GM23338 (cell line): ENCODE measurements at regions not wholly inside any gene's neighbourhood (a gene's known extent, or its start where the extent isn't known, plus 50 kb on each side); places are given as distances from the start of the nearest gene placed in this dataset.

Experiments
- ATAC-seq: fragments of 200-7000 bp; cut with Tn5 transposase; 3 replicates; pipeline ENCODE4 v1.9.1; 2020
- DNase-seq: peaks from one replicate; pipeline ENCODE4 v3.0.0-alpha.2; 2015; ENCODE audit warnings: low spot score
- H2AFZ ChIP-seq: fragments of 200-600 bp; sonication (generic); 2 replicates; pipeline ENCODE4 v1.8.0; 2016; ENCODE audit warnings: antibody characterized with exemption, mild to moderate bottlenecking, moderate library complexity
- H3F3A ChIP-seq: fragments of 200-600 bp; sonication (generic); replicated peaks from 2 replicates; pipeline ENCODE4 v1.8.0; 2017; ENCODE audit warnings: antibody characterized with exemption, mixed run types, low read depth
- H3K27ac ChIP-seq: fragments of 200-600 bp; sonication (generic); 2 replicates; pipeline ENCODE4 v1.6.1; 2016; ENCODE audit warnings: low read depth
- H3K27me3 ChIP-seq: fragments of 200-600 bp; sonication (generic); 2 replicates; pipeline ENCODE4 v1.8.0; 2016; ENCODE audit warnings: mild to moderate bottlenecking, mixed run types, moderate library complexity; ENCODE audit not compliant: insufficient read depth
- H3K36me3 ChIP-seq: fragments of 200-600 bp; sonication (generic); 2 replicates; pipeline ENCODE4 v1.8.0; 2016; ENCODE audit warnings: mild to moderate bottlenecking; ENCODE audit not compliant: insufficient read depth
- H3K4me1 ChIP-seq: fragments of 200-600 bp; sonication (generic); 2 replicates; pipeline ENCODE4 v1.8.0; 2016; ENCODE audit warnings: mild to moderate bottlenecking, moderate library complexity; ENCODE audit not compliant: insufficient read depth
- H3K4me2 ChIP-seq: fragments of 200-600 bp; sonication (generic); 2 replicates; pipeline ENCODE4 v1.7.1; 2017; ENCODE audit warnings: mixed run types
- H3K4me3 ChIP-seq: fragments of 200-600 bp; sonication (generic); 2 replicates; pipeline ENCODE4 v1.6.1; 2016; ENCODE audit warnings: mixed run types
- H3K79me2 ChIP-seq: fragments of 200-600 bp; sonication (generic); replicated peaks from 2 replicates; pipeline ENCODE4 v1.8.0; 2017; ENCODE audit warnings: mild to moderate bottlenecking; ENCODE audit not compliant: insufficient read depth
- H3K9me2 ChIP-seq: fragments of 200-600 bp; sonication (generic); 2 replicates; pipeline ENCODE4 v1.8.0; 2017; ENCODE audit not compliant: insufficient read depth
- H4K20me1 ChIP-seq: fragments of 200-600 bp; sonication (generic); replicated peaks from 2 replicates; pipeline ENCODE4 v1.8.0; 2017; ENCODE audit warnings: mild to moderate bottlenecking; ENCODE audit not compliant: insufficient read depth
- H3K27ac Mint-ChIP-seq: 2 replicates; pipeline ENCODE4 v1.8.0; 2020; ENCODE audit warnings: inconsistent platforms, mild to moderate bottlenecking, moderate library complexity, mixed read lengths
- H3K27me3 Mint-ChIP-seq: 3 replicates; pipeline ENCODE4 v1.8.0; 2022; ENCODE audit warnings: low read depth, mild to moderate bottlenecking, moderate library complexity, mixed read lengths, inconsistent platforms; ENCODE audit not compliant: insufficient read depth, poor library complexity
- H3K36me3 Mint-ChIP-seq: 3 replicates; pipeline ENCODE4 v1.8.0; 2021; ENCODE audit warnings: low read depth, mild to moderate bottlenecking, inconsistent platforms, moderate library complexity, mixed read lengths
- H3K4me1 Mint-ChIP-seq: 3 replicates; pipeline ENCODE4 v1.8.0; 2020; ENCODE audit warnings: mild to moderate bottlenecking, inconsistent platforms, mixed read lengths
- H3K4me3 Mint-ChIP-seq: 3 replicates; pipeline ENCODE4 v1.8.0; 2021; ENCODE audit warnings: moderate library complexity, mild to moderate bottlenecking, inconsistent platforms, mixed read lengths
- H3K9me3 Mint-ChIP-seq: 3 replicates; pipeline ENCODE4 v1.8.0; 2020; ENCODE audit warnings: moderate library complexity, mild to moderate bottlenecking, inconsistent platforms, mixed read lengths
- CREB1 ChIP-seq: fragments of 250-450 bp; sonication (Bioruptor Pico); IDR thresholded peaks from 2 replicates; pipeline ENCODE4 v1.5.0; 2020; ENCODE audit warnings: low read depth, mild to moderate bottlenecking, moderate library complexity
- EZH2 ChIP-seq: fragments of 200-600 bp; sonication (generic); IDR thresholded peaks from one replicate; pipeline ENCODE4 v1.8.0; 2017; ENCODE audit warnings: antibody characterized with exemption, mild to moderate bottlenecking, low read depth; ENCODE audit not compliant: unreplicated experiment
- EZH2phosphoT487 ChIP-seq: fragments of 200-600 bp; sonication (generic); IDR thresholded peaks from one replicate; pipeline ENCODE4 v1.8.1; 2018; ENCODE audit warnings: antibody characterized with exemption; ENCODE audit not compliant: unreplicated experiment
- JUNB ChIP-seq: IDR thresholded peaks from one replicate; pipeline ENCODE4 v1.6.1; 2016; ENCODE audit warnings: antibody characterized with exemption; ENCODE audit not compliant: unreplicated experiment
- NANOG ChIP-seq: IDR thresholded peaks from 2 replicates; pipeline ENCODE4 v1.6.1; 2016; ENCODE audit warnings: antibody characterized with exemption, borderline replicate concordance
- POLR2AphosphoS5 ChIP-seq: IDR thresholded peaks from 2 replicates; pipeline ENCODE4 v1.6.1; 2016; ENCODE audit warnings: antibody characterized with exemption, low read depth
- STAT1 ChIP-seq: IDR thresholded peaks from one replicate; pipeline ENCODE4 v1.6.1; 2016; ENCODE audit warnings: antibody characterized with exemption; ENCODE audit not compliant: unreplicated experiment
- ZNF114 ChIP-seq: fragments of 250-450 bp; sonication (Bioruptor Pico); IDR thresholded peaks from 2 replicates; pipeline ENCODE4 v1.5.0; 2020; ENCODE audit warnings: mild to moderate bottlenecking, moderate library complexity
- ZNF331 ChIP-seq: fragments of 250-450 bp; sonication (Bioruptor Pico); IDR thresholded peaks from 2 replicates; pipeline ENCODE4 v1.5.0; 2020; ENCODE audit warnings: low read depth, mild to moderate bottlenecking, moderate library complexity
- TF ChIP-seq, protein P1 (sequence below): IDR thresholded peaks from one replicate; pipeline ENCODE4 v1.6.1; 2018; ENCODE audit warnings: antibody characterized with exemption; ENCODE audit not compliant: unreplicated experiment
- TF ChIP-seq, protein P2 (sequence below): IDR thresholded peaks from 2 replicates; pipeline ENCODE4 v1.6.1; 2016; ENCODE audit warnings: antibody characterized with exemption
- TF ChIP-seq, protein P3 (sequence below), 2 experiments: fragments of 200-600 bp in 1 of 2; sonication (generic) in 1 of 2; conservative IDR thresholded peaks; 2 replicates each; pipeline versions ENCODE4 v1.5.1 to v1.6.1; 2016 to 2017; ENCODE audit warnings: antibody characterized with exemption in 2 of 2, low read depth in 2 of 2, mild to moderate bottlenecking in 2 of 2, moderate library complexity in 1 of 2
- TF ChIP-seq, protein P4 (sequence below): fragments of 250-450 bp; sonication (Bioruptor Pico); IDR thresholded peaks from 2 replicates; pipeline ENCODE4 v1.5.0; 2020; ENCODE audit warnings: mild to moderate bottlenecking, moderate library complexity

DNA sequence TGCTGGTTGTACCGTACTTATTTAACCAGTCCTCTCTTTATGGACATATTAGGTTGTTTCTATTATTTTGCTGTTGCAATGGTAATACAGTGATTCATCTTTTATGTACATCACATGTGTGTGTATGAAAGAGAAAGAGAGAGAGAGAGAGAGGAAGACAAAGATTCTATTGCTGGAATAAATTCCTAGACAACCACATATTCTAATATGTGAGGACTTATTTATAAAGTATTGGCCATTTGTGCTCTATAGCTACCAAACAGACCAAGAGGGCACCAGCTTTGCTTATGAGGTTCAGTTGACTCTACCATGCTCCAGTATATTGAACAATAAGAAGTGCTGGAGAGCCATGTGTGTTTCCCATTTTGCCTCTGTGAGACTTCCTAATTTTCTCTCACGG lies 513.5 kb downstream of the DMAC1 start:
- H3K4me1 Mint-ChIP-seq, result peaks cover 44% of the 10 kb centered on the region
- peaks cover 18% of the 10 kb centered on the region; the same call in 1 of the 2 replicates for H3K4me1 ChIP-seq
- H3K27ac Mint-ChIP-seq, result no peak overlapping the region
- no peaks in the 10 kb centered on the region for H3F3A ChIP-seq
- H2AFZ ChIP-seq, result no peak overlapping the region
- DNase-seq (no peak), ATAC-seq (no peak)
- H3K27ac ChIP-seq, result no peak overlapping the region
- H3K4me2 ChIP-seq, result no peak overlapping the region
- no peaks in the 10 kb centered on the region for H3K27me3 ChIP-seq
- H3K36me3 Mint-ChIP-seq, result 0 out of 3 replicates have a peak, but pooled peaks cover 2% of the 10 kb centered on the region
- no peaks in the 10 kb centered on the region for H4K20me1 ChIP-seq
- H3K9me2 ChIP-seq, result peaks cover 17% of the 10 kb centered on the region
- H3K27me3 Mint-ChIP-seq, result peaks cover 1% of the 10 kb centered on the region
- no peaks in the 10 kb centered on the region for H3K79me2 ChIP-seq
- TF ChIP-seq, protein P1, sequence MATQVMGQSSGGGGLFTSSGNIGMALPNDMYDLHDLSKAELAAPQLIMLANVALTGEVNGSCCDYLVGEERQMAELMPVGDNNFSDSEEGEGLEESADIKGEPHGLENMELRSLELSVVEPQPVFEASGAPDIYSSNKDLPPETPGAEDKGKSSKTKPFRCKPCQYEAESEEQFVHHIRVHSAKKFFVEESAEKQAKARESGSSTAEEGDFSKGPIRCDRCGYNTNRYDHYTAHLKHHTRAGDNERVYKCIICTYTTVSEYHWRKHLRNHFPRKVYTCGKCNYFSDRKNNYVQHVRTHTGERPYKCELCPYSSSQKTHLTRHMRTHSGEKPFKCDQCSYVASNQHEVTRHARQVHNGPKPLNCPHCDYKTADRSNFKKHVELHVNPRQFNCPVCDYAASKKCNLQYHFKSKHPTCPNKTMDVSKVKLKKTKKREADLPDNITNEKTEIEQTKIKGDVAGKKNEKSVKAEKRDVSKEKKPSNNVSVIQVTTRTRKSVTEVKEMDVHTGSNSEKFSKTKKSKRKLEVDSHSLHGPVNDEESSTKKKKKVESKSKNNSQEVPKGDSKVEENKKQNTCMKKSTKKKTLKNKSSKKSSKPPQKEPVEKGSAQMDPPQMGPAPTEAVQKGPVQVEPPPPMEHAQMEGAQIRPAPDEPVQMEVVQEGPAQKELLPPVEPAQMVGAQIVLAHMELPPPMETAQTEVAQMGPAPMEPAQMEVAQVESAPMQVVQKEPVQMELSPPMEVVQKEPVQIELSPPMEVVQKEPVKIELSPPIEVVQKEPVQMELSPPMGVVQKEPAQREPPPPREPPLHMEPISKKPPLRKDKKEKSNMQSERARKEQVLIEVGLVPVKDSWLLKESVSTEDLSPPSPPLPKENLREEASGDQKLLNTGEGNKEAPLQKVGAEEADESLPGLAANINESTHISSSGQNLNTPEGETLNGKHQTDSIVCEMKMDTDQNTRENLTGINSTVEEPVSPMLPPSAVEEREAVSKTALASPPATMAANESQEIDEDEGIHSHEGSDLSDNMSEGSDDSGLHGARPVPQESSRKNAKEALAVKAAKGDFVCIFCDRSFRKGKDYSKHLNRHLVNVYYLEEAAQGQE, result no peak
- TF ChIP-seq EZH2phosphoT487, result no peak
- TF ChIP-seq JUNB, result no peak
- TF ChIP-seq, protein P2, sequence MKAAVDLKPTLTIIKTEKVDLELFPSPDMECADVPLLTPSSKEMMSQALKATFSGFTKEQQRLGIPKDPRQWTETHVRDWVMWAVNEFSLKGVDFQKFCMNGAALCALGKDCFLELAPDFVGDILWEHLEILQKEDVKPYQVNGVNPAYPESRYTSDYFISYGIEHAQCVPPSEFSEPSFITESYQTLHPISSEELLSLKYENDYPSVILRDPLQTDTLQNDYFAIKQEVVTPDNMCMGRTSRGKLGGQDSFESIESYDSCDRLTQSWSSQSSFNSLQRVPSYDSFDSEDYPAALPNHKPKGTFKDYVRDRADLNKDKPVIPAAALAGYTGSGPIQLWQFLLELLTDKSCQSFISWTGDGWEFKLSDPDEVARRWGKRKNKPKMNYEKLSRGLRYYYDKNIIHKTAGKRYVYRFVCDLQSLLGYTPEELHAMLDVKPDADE, result no peak
- TF ChIP-seq NANOG, result no peak
- TF ChIP-seq POLR2AphosphoS5, result no peak
- no peak for TF ChIP-seq ZNF114 (CRISPR knock-in tag)
- TF ChIP-seq EZH2, result no peak
- TF ChIP-seq STAT1, result no peak
- TF ChIP-seq, protein P3, sequence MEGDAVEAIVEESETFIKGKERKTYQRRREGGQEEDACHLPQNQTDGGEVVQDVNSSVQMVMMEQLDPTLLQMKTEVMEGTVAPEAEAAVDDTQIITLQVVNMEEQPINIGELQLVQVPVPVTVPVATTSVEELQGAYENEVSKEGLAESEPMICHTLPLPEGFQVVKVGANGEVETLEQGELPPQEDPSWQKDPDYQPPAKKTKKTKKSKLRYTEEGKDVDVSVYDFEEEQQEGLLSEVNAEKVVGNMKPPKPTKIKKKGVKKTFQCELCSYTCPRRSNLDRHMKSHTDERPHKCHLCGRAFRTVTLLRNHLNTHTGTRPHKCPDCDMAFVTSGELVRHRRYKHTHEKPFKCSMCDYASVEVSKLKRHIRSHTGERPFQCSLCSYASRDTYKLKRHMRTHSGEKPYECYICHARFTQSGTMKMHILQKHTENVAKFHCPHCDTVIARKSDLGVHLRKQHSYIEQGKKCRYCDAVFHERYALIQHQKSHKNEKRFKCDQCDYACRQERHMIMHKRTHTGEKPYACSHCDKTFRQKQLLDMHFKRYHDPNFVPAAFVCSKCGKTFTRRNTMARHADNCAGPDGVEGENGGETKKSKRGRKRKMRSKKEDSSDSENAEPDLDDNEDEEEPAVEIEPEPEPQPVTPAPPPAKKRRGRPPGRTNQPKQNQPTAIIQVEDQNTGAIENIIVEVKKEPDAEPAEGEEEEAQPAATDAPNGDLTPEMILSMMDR (conservative IDR thresholded peaks at IDR 0.05; ENCODE audit: low read depth in 2 of 2), result no peak
- TF ChIP-seq, protein P4, sequence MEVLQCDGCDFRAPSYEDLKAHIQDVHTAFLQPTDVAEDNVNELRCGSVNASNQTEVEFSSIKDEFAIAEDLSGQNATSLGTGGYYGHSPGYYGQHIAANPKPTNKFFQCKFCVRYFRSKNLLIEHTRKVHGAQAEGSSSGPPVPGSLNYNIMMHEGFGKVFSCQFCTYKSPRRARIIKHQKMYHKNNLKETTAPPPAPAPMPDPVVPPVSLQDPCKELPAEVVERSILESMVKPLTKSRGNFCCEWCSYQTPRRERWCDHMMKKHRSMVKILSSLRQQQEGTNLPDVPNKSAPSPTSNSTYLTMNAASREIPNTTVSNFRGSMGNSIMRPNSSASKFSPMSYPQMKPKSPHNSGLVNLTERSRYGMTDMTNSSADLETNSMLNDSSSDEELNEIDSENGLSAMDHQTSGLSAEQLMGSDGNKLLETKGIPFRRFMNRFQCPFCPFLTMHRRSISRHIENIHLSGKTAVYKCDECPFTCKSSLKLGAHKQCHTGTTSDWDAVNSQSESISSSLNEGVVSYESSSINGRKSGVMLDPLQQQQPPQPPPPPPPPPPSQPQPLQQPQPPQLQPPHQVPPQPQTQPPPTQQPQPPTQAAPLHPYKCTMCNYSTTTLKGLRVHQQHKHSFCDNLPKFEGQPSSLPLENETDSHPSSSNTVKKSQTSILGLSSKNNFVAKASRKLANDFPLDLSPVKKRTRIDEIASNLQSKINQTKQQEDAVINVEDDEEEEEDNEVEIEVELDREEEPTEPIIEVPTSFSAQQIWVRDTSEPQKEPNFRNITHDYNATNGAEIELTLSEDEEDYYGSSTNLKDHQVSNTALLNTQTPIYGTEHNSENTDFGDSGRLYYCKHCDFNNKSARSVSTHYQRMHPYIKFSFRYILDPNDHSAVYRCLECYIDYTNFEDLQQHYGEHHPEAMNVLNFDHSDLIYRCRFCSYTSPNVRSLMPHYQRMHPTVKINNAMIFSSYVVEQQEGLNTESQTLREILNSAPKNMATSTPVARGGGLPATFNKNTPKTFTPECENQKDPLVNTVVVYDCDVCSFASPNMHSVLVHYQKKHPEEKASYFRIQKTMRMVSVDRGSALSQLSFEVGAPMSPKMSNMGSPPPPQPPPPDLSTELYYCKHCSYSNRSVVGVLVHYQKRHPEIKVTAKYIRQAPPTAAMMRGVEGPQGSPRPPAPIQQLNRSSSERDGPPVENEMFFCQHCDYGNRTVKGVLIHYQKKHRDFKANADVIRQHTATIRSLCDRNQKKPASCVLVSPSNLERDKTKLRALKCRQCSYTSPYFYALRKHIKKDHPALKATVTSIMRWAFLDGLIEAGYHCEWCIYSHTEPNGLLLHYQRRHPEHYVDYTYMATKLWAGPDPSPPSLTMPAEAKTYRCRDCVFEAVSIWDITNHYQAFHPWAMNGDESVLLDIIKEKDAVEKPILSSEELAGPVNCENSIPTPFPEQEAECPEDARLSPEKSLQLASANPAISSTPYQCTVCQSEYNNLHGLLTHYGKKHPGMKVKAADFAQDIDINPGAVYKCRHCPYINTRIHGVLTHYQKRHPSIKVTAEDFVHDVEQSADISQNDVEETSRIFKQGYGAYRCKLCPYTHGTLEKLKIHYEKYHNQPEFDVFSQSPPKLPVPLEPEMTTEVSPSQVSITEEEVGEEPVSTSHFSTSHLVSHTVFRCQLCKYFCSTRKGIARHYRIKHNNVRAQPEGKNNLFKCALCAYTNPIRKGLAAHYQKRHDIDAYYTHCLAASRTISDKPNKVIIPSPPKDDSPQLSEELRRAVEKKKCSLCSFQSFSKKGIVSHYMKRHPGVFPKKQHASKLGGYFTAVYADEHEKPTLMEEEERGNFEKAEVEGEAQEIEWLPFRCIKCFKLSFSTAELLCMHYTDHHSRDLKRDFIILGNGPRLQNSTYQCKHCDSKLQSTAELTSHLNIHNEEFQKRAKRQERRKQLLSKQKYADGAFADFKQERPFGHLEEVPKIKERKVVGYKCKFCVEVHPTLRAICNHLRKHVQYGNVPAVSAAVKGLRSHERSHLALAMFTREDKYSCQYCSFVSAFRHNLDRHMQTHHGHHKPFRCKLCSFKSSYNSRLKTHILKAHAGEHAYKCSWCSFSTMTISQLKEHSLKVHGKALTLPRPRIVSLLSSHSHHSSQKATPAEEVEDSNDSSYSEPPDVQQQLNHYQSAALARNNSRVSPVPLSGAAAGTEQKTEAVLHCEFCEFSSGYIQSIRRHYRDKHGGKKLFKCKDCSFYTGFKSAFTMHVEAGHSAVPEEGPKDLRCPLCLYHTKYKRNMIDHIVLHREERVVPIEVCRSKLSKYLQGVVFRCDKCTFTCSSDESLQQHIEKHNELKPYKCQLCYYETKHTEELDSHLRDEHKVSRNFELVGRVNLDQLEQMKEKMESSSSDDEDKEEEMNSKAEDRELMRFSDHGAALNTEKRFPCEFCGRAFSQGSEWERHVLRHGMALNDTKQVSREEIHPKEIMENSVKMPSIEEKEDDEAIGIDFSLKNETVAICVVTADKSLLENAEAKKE (CRISPR knock-in tag), result no peak
- no peak for TF ChIP-seq ZNF331
- no peak for TF ChIP-seq CREB1 (CRISPR knock-in tag)
- H3K36me3 ChIP-seq, result no peaks in the 10 kb centered on the region
- H3K4me3 Mint-ChIP-seq, result no peak overlapping the region
- no peak overlapping the region for H3K4me3 ChIP-seq
- H3K9me3 Mint-ChIP-seq, result 0 out of 3 replicates have a peak, but pooled peaks cover 4% of the 10 kb centered on the region
